ENCODE measurements at regions not wholly inside any gene's neighbourhood (a gene's known extent, or its start where the extent isn't known, plus 50 kb on each side); places are given as distances from the start of the nearest gene placed in this dataset.

- Histone ChIP-seq H3K4me3 (ENCODE audit: low read depth in 1 of 2, low read length in 2 of 2) (no peak overlapping the region), H3K36me3 (ENCODE audit: control insufficient read depth in 1 of 2, insufficient read depth in 2 of 2, low read length in 2 of 2) (no peaks in the 10 kb centered on the region), H3K27me3 (ENCODE audit: low read depth, low read length) (no peaks in the 10 kb centered on the region), H3K27ac (ENCODE audit: low read length) (no peak overlapping the region), H3K9me3 (ENCODE audit: control insufficient read depth in 1 of 2, low read length in 2 of 2) (no peaks in the 10 kb centered on the region), H3K4me1 (ENCODE audit: control insufficient read depth in 1 of 2, insufficient read depth in 2 of 2, low read length in 2 of 2) (no peaks in the 10 kb centered on the region)
These were observed 439.9 kb downstream of the TBL1XR1 start for GRCh38 chr3:176757429-176757828.

DNA sequence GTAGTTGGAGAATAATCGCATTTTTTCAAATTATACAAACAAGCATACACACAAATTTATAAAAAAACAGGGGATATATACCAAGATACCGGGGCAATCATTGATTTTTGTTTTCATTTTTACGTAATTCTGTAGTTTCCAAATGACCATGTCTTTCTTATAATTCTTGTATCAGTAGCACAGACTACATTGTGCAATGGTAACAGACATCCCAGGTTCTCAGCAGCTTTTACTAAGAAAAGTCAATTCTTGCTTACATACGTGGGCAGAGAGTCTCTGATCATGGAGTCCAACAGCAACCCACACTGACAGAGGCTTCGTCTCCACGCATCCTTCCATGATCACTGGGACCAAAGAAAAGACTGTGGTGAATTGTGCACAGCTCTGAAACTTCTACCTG is 441.3 kb downstream of the TBL1XR1 start:
- Histone ChIP-seq H3K9me3 (ENCODE audit: control insufficient read depth in 1 of 2, low read length in 2 of 2) (no peaks in the 10 kb centered on the region), H3K36me3 (ENCODE audit: control insufficient read depth in 1 of 2, insufficient read depth in 2 of 2, low read length in 2 of 2) (no peaks in the 10 kb centered on the region), H3K4me1 (ENCODE audit: control insufficient read depth in 1 of 2, insufficient read depth in 2 of 2, low read length in 2 of 2) (no peaks in the 10 kb centered on the region), H3K27ac (ENCODE audit: low read length) (no peak overlapping the region), H3K27me3 (ENCODE audit: low read depth, low read length) (no peaks in the 10 kb centered on the region), H3K4me3 (ENCODE audit: low read depth in 1 of 2, low read length in 2 of 2) (no peak overlapping the region)

GRCh38 chr3:176755552-176755951 is 441.7 kb downstream of the TBL1XR1 start:
- H3K27me3 ChIP-seq (ENCODE audit: low read depth, low read length), result no peaks in the 10 kb centered on the region
- no peak overlapping the region for H3K4me3 ChIP-seq (ENCODE audit: low read depth in 1 of 2, low read length in 2 of 2)
- H3K36me3 ChIP-seq (ENCODE audit: control insufficient read depth in 1 of 2, insufficient read depth in 2 of 2, low read length in 2 of 2), result no peaks in the 10 kb centered on the region
- no peaks in the 10 kb centered on the region for H3K4me1 ChIP-seq (ENCODE audit: control insufficient read depth in 1 of 2, insufficient read depth in 2 of 2, low read length in 2 of 2)
- H3K9me3 ChIP-seq (ENCODE audit: control insufficient read depth in 1 of 2, low read length in 2 of 2), result no peaks in the 10 kb centered on the region
- no peak overlapping the region for H3K27ac ChIP-seq (ENCODE audit: low read length)

DNA sequence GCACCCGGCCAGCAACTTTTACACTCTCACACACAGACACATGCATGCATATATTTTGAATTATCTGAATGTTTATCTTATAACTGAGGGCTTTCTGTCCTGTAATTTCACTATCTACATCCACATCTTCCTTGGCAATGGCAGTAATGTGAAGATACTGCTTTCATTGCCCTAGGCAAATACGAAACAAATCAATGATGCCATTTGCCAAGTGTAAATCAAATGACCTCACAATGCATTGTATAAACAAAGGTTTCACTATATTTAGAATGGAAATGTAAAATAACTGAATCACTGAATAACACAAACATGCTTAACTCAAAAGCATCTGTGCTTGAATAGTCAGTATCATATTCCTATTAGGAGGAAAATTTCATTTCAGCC is 455.6 kb downstream of the TBL1XR1 start:
- Histone ChIP-seq H3K27me3 (ENCODE audit: low read depth, low read length) (no peaks in the 10 kb centered on the region), H3K36me3 (ENCODE audit: control insufficient read depth in 1 of 2, insufficient read depth in 2 of 2, low read length in 2 of 2) (no peaks in the 10 kb centered on the region), H3K4me1 (ENCODE audit: control insufficient read depth in 1 of 2, insufficient read depth in 2 of 2, low read length in 2 of 2) (no peaks in the 10 kb centered on the region), H3K9me3 (ENCODE audit: control insufficient read depth in 1 of 2, low read length in 2 of 2) (no peaks in the 10 kb centered on the region), H3K4me3 (ENCODE audit: low read depth in 1 of 2, low read length in 2 of 2) (no peak overlapping the region), H3K27ac (ENCODE audit: low read length) (no peak overlapping the region)

DNA sequence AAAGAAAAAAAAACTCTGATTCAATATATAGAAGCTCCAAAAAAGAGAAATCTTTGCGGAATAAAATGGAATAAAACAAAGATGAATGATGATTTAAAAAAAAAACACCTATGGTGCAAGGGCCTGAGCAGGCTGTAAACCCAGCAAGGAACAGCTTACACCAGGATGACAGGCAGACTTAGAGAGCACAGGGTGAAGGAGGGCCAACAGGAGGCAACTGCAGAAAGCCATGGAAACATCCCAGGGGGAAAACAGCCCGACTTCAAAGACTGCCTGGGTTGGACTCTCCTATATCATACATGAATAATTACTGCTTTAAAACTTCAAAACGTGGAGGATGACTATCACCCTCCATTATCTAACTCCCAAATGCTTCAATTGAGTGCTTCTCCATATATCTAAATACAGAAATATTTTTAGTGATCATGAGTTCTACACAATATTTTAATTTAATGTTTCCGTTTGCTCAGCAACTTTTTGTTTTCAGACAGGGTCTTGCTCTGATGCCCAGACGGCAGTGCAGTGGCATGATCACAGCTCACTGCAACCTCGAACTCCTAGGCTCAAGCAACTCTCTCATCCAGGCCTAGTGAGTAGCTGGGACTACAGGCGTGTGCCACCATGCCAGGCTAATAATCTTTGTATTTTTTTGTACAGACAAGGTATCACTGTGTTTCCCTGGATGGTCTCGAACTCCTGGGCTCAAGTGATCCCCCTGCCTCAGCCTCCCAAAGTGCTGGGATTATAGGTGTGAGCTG is 456.2 kb downstream of the TBL1XR1 start:
- Histone ChIP-seq H3K4me3 (ENCODE audit: low read depth in 1 of 2, low read length in 2 of 2) (no peak overlapping the region), H3K9me3 (ENCODE audit: control insufficient read depth in 1 of 2, low read length in 2 of 2) (no peaks in the 10 kb centered on the region), H3K27me3 (ENCODE audit: low read depth, low read length) (no peaks in the 10 kb centered on the region), H3K27ac (ENCODE audit: low read length) (no peak overlapping the region), H3K36me3 (ENCODE audit: control insufficient read depth in 1 of 2, insufficient read depth in 2 of 2, low read length in 2 of 2) (no peaks in the 10 kb centered on the region), H3K4me1 (ENCODE audit: control insufficient read depth in 1 of 2, insufficient read depth in 2 of 2, low read length in 2 of 2) (no peaks in the 10 kb centered on the region)

GRCh38 chr3:176739159-176739558 is 458.1 kb downstream of the TBL1XR1 start:
- Histone ChIP-seq H3K4me1 (ENCODE audit: control insufficient read depth in 1 of 2, insufficient read depth in 2 of 2, low read length in 2 of 2) (no peaks in the 10 kb centered on the region), H3K9me3 (ENCODE audit: control insufficient read depth in 1 of 2, low read length in 2 of 2) (no peaks in the 10 kb centered on the region), H3K36me3 (ENCODE audit: control insufficient read depth in 1 of 2, insufficient read depth in 2 of 2, low read length in 2 of 2) (no peaks in the 10 kb centered on the region), H3K27me3 (ENCODE audit: low read depth, low read length) (no peaks in the 10 kb centered on the region), H3K27ac (ENCODE audit: low read length) (no peak overlapping the region), H3K4me3 (ENCODE audit: low read depth in 1 of 2, low read length in 2 of 2) (no peak overlapping the region)

- Histone ChIP-seq H3K4me1 (ENCODE audit: control insufficient read depth in 1 of 2, insufficient read depth in 2 of 2, low read length in 2 of 2) (no peaks in the 10 kb centered on the region), H3K4me3 (ENCODE audit: low read depth in 1 of 2, low read length in 2 of 2) (no peak overlapping the region), H3K36me3 (ENCODE audit: control insufficient read depth in 1 of 2, insufficient read depth in 2 of 2, low read length in 2 of 2) (no peaks in the 10 kb centered on the region), H3K27me3 (ENCODE audit: low read depth, low read length) (no peaks in the 10 kb centered on the region), H3K27ac (ENCODE audit: low read length) (no peak overlapping the region), H3K9me3 (ENCODE audit: control insufficient read depth in 1 of 2, low read length in 2 of 2) (no peaks in the 10 kb centered on the region)
These were observed 459.7 kb downstream of the TBL1XR1 start for GRCh38 chr3:176737480-176738110.

DNA sequence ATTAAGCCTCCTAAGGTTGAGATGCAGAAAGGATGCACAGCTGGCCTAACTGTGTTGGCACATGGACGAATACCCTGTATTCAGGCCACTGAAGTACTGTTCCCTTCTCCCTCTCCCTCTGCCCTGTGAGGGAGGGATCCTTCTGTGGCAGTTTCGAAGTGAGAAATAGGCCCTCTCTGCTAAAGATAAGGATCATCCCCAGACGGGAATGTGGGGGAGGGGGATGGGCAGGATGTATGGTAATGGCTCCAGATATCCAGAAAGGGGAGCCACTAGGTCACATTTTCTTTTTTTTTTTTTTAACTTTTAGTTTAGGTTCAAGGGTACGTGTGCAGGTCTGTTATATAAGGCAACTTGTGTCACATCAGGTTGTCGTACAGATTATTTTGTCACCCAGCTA is 463.1 kb downstream of the TBL1XR1 start:
- H3K27ac ChIP-seq (ENCODE audit: low read length), result no peak overlapping the region
- no peaks in the 10 kb centered on the region for H3K4me1 ChIP-seq (ENCODE audit: control insufficient read depth in 1 of 2, insufficient read depth in 2 of 2, low read length in 2 of 2)
- no peak overlapping the region for H3K4me3 ChIP-seq (ENCODE audit: low read depth in 1 of 2, low read length in 2 of 2)
- H3K9me3 ChIP-seq (ENCODE audit: control insufficient read depth in 1 of 2, low read length in 2 of 2), result no peaks in the 10 kb centered on the region
- H3K27me3 ChIP-seq (ENCODE audit: low read depth, low read length), result no peaks in the 10 kb centered on the region
- no peaks in the 10 kb centered on the region for H3K36me3 ChIP-seq (ENCODE audit: control insufficient read depth in 1 of 2, insufficient read depth in 2 of 2, low read length in 2 of 2)

GRCh38 chr3:176724394-176724759 is 472.9 kb downstream of the TBL1XR1 start:
- Histone ChIP-seq H3K36me3 (ENCODE audit: control insufficient read depth in 1 of 2, insufficient read depth in 2 of 2, low read length in 2 of 2) (no peaks in the 10 kb centered on the region), H3K9me3 (ENCODE audit: control insufficient read depth in 1 of 2, low read length in 2 of 2) (no peaks in the 10 kb centered on the region)

GRCh38 chr3:176723758-176724393 is 473.4 kb downstream of the TBL1XR1 start:
- H3K4me1 ChIP-seq (ENCODE audit: control insufficient read depth in 1 of 2, insufficient read depth in 2 of 2, low read length in 2 of 2), result no peaks in the 10 kb centered on the region
- no peaks in the 10 kb centered on the region for H3K27me3 ChIP-seq (ENCODE audit: low read depth, low read length)
- no peak overlapping the region for H3K27ac ChIP-seq (ENCODE audit: low read length)
- no peaks in the 10 kb centered on the region for H3K36me3 ChIP-seq (ENCODE audit: control insufficient read depth in 1 of 2, insufficient read depth in 2 of 2, low read length in 2 of 2)
- no peak overlapping the region for H3K4me3 ChIP-seq (ENCODE audit: low read depth in 1 of 2, low read length in 2 of 2)
- no peaks in the 10 kb centered on the region for H3K9me3 ChIP-seq (ENCODE audit: control insufficient read depth in 1 of 2, low read length in 2 of 2)

More at GRCh38 chr3:176724394-176724759, 472.9 kb downstream of the TBL1XR1 start:
- Histone ChIP-seq H3K27me3 (ENCODE audit: low read depth, low read length) (no peaks in the 10 kb centered on the region), H3K4me3 (ENCODE audit: low read depth in 1 of 2, low read length in 2 of 2) (no peak overlapping the region), H3K4me1 (ENCODE audit: control insufficient read depth in 1 of 2, insufficient read depth in 2 of 2, low read length in 2 of 2) (no peaks in the 10 kb centered on the region), H3K27ac (ENCODE audit: low read length) (no peak overlapping the region)

- H3K27me3 ChIP-seq (ENCODE audit: low read depth, low read length), result no peaks in the 10 kb centered on the region
- H3K4me1 ChIP-seq (ENCODE audit: control insufficient read depth in 1 of 2, insufficient read depth in 2 of 2, low read length in 2 of 2), result no peaks in the 10 kb centered on the region
- no peak overlapping the region for H3K4me3 ChIP-seq (ENCODE audit: low read depth in 1 of 2, low read length in 2 of 2)
- no peak overlapping the region for H3K27ac ChIP-seq (ENCODE audit: low read length)
- no peaks in the 10 kb centered on the region for H3K9me3 ChIP-seq (ENCODE audit: control insufficient read depth in 1 of 2, low read length in 2 of 2)
- no peaks in the 10 kb centered on the region for H3K36me3 ChIP-seq (ENCODE audit: control insufficient read depth in 1 of 2, insufficient read depth in 2 of 2, low read length in 2 of 2)
These were observed 483.2 kb downstream of the TBL1XR1 start for GRCh38 chr3:176714034-176714433.

Data from muscle layer of duodenum (tissue), 2 donors.